GM19025 (cell line): ENCODE measurements at regions not wholly inside any gene's neighbourhood (a gene's known extent, or its start where the extent isn't known, plus 50 kb on each side); places are given as distances from the start of the nearest gene placed in this dataset.
A peak's percentile ranks its signal among the peaks of the same experiment; 100 is the strongest.
"Not testable (repeated sequence)": the region's sequence is repeated elsewhere in the genome, so short reads cannot be mapped to it uniquely, and the experiment has no call there.

Source experiments
- ATAC-seq: cut with Tn5 transposase; IDR thresholded peaks from one replicate; pipeline ENCODE4 v1.9.1; 2021; ENCODE audit warnings: mild to moderate bottlenecking, low read depth, moderate library complexity; ENCODE audit not compliant: unreplicated experiment

GRCh38 chr10:90011281-90011680 lies 309.9 kb downstream of the KIF20B start:
- not testable (repeated sequence) for ATAC-seq

GRCh38 chr10:90018819-90019218 lies 317.4 kb downstream of the KIF20B start:
- no peak for ATAC-seq

- ATAC-seq, result no peak
These were observed 319.1 kb downstream of the KIF20B start for GRCh38 chr10:90020506-90020905.

- ATAC-seq, result no peak
These were observed 322.6 kb downstream of the KIF20B start for GRCh38 chr10:90023950-90024349.

GRCh38 chr10:90028312-90028711 lies 326.9 kb downstream of the KIF20B start:
- no peak for ATAC-seq

GRCh38 chr10:90031776-90032175 lies 330.4 kb downstream of the KIF20B start:
- ATAC-seq, result no peak

GRCh38 chr10:90032519-90032918 lies 331.1 kb downstream of the KIF20B start:
- ATAC-seq, result no peak

GRCh38 chr10:90034862-90035261 lies 333.5 kb downstream of the KIF20B start:
- not testable (repeated sequence) for ATAC-seq

GRCh38 chr10:90041585-90041984 lies 340.2 kb downstream of the KIF20B start:
- ATAC-seq, result no peak

GRCh38 chr10:90042075-90042474 lies 340.7 kb downstream of the KIF20B start:
- no peak for ATAC-seq

- ATAC-seq, result peak; percentile 76
These were observed 345.9 kb downstream of the KIF20B start for GRCh38 chr10:90047243-90047729.

- no peak for ATAC-seq
These were observed 349.7 kb downstream of the KIF20B start for GRCh38 chr10:90051053-90051452.

- ATAC-seq, result no peak
These were observed 350.1 kb downstream of the KIF20B start for GRCh38 chr10:90051474-90051873.

GRCh38 chr10:90062786-90063185 lies 361.4 kb downstream of the KIF20B start:
- no peak for ATAC-seq

- no peak for ATAC-seq
These were observed 362.9 kb downstream of the KIF20B start for GRCh38 chr10:90064295-90064694.

GRCh38 chr10:90066435-90066834 lies 365.0 kb downstream of the KIF20B start:
- no peak for ATAC-seq

GRCh38 chr10:90075995-90076394 lies 374.6 kb downstream of the KIF20B start:
- ATAC-seq, result no peak

GRCh38 chr10:90079819-90080218 lies 378.4 kb downstream of the KIF20B start:
- no peak for ATAC-seq

GRCh38 chr10:90086606-90087190 lies 385.3 kb downstream of the KIF20B start:
- not testable (repeated sequence) for ATAC-seq

GRCh38 chr10:90087197-90088023 lies 386.0 kb downstream of the KIF20B start:
- peak; percentile 99 for ATAC-seq

- ATAC-seq, result no peak
These were observed 386.6 kb downstream of the KIF20B start for GRCh38 chr10:90088024-90088317.

GRCh38 chr10:90089719-90090118 lies 388.3 kb downstream of the KIF20B start:
- ATAC-seq, result no peak
